ENCODE measurements at regions not wholly inside any gene's neighbourhood (a gene's known extent, or its start where the extent isn't known, plus 50 kb on each side); places are given as distances from the start of the nearest gene placed in this dataset.

DNA sequence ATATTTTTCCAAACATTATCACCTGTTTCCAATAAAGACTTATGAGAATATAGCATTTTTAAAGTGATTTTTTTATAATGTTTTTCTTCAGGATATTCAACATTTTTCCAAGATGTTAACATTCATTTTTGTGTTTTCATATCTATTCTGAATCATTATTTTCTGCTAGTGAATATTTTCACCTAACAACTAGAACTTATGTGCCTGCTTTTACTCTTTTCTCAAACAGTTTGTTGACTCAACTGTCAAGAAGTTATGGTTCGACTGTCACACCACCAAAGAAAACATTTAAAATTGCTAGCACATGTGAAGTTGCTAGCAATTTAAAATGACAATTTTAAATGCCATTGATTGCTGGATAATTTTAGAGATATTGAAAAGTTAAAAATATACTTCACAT lies 343.3 kb upstream of the CDH9 start:
- no peaks in the 10 kb centered on the region for H3K27me3 Mint-ChIP-seq (ENCODE audit: insufficient read depth, low read depth, poor library complexity)
- no peak overlapping the region for H3K27ac Mint-ChIP-seq
- ATAC-seq (no peak), DNase-seq (ENCODE audit: low spot score) (no peak)
- no peaks in the 10 kb centered on the region for H3K9me3 Mint-ChIP-seq
- Histone ChIP-seq H3K4me1 (ENCODE audit: insufficient read depth) (no peaks in the 10 kb centered on the region), H3K79me2 (replicated peaks; ENCODE audit: insufficient read depth) (no peaks in the 10 kb centered on the region), H3K27ac (ENCODE audit: low read depth) (no peak overlapping the region), H2AFZ (no peak overlapping the region), H3K27me3 (ENCODE audit: insufficient read depth) (no peaks in the 10 kb centered on the region), H3K4me2 (no peak overlapping the region), H4K20me1 (replicated peaks; ENCODE audit: insufficient read depth) (no peaks in the 10 kb centered on the region), H3K4me3 (no peak overlapping the region), H3K9me2 (ENCODE audit: insufficient read depth) (no peaks in the 10 kb centered on the region), H3K36me3 (ENCODE audit: insufficient read depth) (no peaks in the 10 kb centered on the region), H3F3A (replicated peaks; ENCODE audit: low read depth) (no peaks in the 10 kb centered on the region)
- TF ChIP-seq ZNF462 (CRISPR knock-in tag; IDR thresholded peaks at IDR 0.05) (no peak), EZH2phosphoT487 (IDR thresholded peaks at IDR 0.05; ENCODE audit: unreplicated experiment) (no peak), NANOG (IDR thresholded peaks at IDR 0.05; ENCODE audit: borderline replicate concordance) (no peak), ZNF331 (CRISPR knock-in tag; IDR thresholded peaks at IDR 0.05; ENCODE audit: low read depth) (no peak), POLR2AphosphoS5 (IDR thresholded peaks at IDR 0.05; ENCODE audit: low read depth) (no peak), CREB1 (CRISPR knock-in tag; IDR thresholded peaks at IDR 0.05; ENCODE audit: low read depth) (no peak), CTCF (conservative IDR thresholded peaks at IDR 0.05; ENCODE audit: low read depth in 2 of 2) (no peak), EZH2 (IDR thresholded peaks at IDR 0.05; ENCODE audit: low read depth, unreplicated experiment) (no peak), REST (IDR thresholded peaks at IDR 0.05; ENCODE audit: unreplicated experiment) (no peak), JUNB (IDR thresholded peaks at IDR 0.05; ENCODE audit: unreplicated experiment) (no peak), ZNF114 (CRISPR knock-in tag; IDR thresholded peaks at IDR 0.05) (no peak), STAT1 (IDR thresholded peaks at IDR 0.05; ENCODE audit: unreplicated experiment) (no peak)
- TF ChIP-seq, protein P1, sequence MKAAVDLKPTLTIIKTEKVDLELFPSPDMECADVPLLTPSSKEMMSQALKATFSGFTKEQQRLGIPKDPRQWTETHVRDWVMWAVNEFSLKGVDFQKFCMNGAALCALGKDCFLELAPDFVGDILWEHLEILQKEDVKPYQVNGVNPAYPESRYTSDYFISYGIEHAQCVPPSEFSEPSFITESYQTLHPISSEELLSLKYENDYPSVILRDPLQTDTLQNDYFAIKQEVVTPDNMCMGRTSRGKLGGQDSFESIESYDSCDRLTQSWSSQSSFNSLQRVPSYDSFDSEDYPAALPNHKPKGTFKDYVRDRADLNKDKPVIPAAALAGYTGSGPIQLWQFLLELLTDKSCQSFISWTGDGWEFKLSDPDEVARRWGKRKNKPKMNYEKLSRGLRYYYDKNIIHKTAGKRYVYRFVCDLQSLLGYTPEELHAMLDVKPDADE (IDR thresholded peaks at IDR 0.05): no peak
- H3K4me1 Mint-ChIP-seq: peaks cover 2% of the 10 kb centered on the region; the same call in 2 of the 3 replicates
- H3K4me3 Mint-ChIP-seq: no peak overlapping the region
- no peaks in the 10 kb centered on the region for H3K36me3 Mint-ChIP-seq (ENCODE audit: low read depth)

All from GM23338 (cell line).